ENCODE measurements at regions not wholly inside any gene's neighbourhood (a gene's known extent, or its start where the extent isn't known, plus 50 kb on each side); places are given as distances from the start of the nearest gene placed in this dataset.
"Not testable (repeated sequence)": the region's sequence is repeated elsewhere in the genome, so short reads cannot be mapped to it uniquely, and the experiment has no call there.

GRCh38 chr10:47165711-47166404, 134.1 kb upstream of the GDF10 start:
- H3K4me3 ChIP-seq (ENCODE audit: control insufficient read depth in 2 of 3, extremely low read depth in 1 of 3, insufficient read depth in 2 of 3, low read depth in 1 of 3, low read length in 3 of 3) = peak overlapping the region in 2 of 3 experiments; percentile 25 to 48
- H4K20me1 ChIP-seq (ENCODE audit: control insufficient read depth, extremely low read depth, insufficient read depth, low read length) = no peaks in the 10 kb centered on the region
- TF ChIP-seq CTCF (optimal IDR thresholded peaks at IDR 0.05 in 1 of 3, IDR thresholded peaks at IDR 0.05 in 1 of 3, conservative IDR thresholded peaks at IDR 0.05 in 1 of 3; ENCODE audit: extremely low read depth in 1 of 3, insufficient read depth in 2 of 3, low read length in 3 of 3) = no peak
- TF ChIP-seq EZH2 (IDR thresholded peaks at IDR 0.05; ENCODE audit: low read length) = no peak
- H3K9me3 ChIP-seq (ENCODE audit: control insufficient read depth, low read depth, low read length) = no peaks in the 10 kb centered on the region
- H3K4me1 ChIP-seq (ENCODE audit: control insufficient read depth, extremely low read depth, insufficient read depth, low read length) = peaks cover 31% of the 10 kb centered on the region
- no peaks in the 10 kb centered on the region for H3K36me3 ChIP-seq (ENCODE audit: control insufficient read depth in 2 of 2, extremely low read depth in 1 of 2, insufficient read depth in 2 of 2, low read length in 2 of 2)
- H3K9me1 ChIP-seq (ENCODE audit: control insufficient read depth, extremely low read depth, insufficient read depth, low read length) = no peaks in the 10 kb centered on the region
- peak overlapping the region; percentile 83 for H2AFZ ChIP-seq (ENCODE audit: control insufficient read depth, low read length)
- DNase-seq (ENCODE audit: low read depth, low spot score) (no peak), FAIRE-seq (no peak)
- dilution Hi-C loops (cut with MboI; ENCODE audit: extremely low pct_ligation_motif_present, low sequenced_read_pairs) = no loop called here
- H3K27ac ChIP-seq (ENCODE audit: control insufficient read depth, insufficient read depth, low read length) = peak overlapping the region; percentile 22
- H3K4me2 ChIP-seq (ENCODE audit: control insufficient read depth, extremely low read depth, insufficient read depth, low read depth, low read length) = peak overlapping the region; percentile 80
- H3K79me2 ChIP-seq (ENCODE audit: control insufficient read depth, insufficient read depth, low read length) = no peaks in the 10 kb centered on the region
- H3K9ac ChIP-seq (ENCODE audit: control insufficient read depth, extremely low read depth, insufficient read depth, low read length) = peak overlapping the region; percentile 60
- no peaks in the 10 kb centered on the region for H3K27me3 ChIP-seq (ENCODE audit: control insufficient read depth, extremely low read depth, insufficient read depth, low read length)

GRCh38 chr10:47166405-47166777, 133.6 kb upstream of the GDF10 start:
- H4K20me1 ChIP-seq (ENCODE audit: control insufficient read depth, extremely low read depth, insufficient read depth, low read length) = no peaks in the 10 kb centered on the region
- no peaks in the 10 kb centered on the region for H3K79me2 ChIP-seq (ENCODE audit: control insufficient read depth, insufficient read depth, low read length)
- TF ChIP-seq EZH2 (IDR thresholded peaks at IDR 0.05; ENCODE audit: low read length) = no peak
- TF ChIP-seq CTCF (optimal IDR thresholded peaks at IDR 0.05 in 1 of 3, IDR thresholded peaks at IDR 0.05 in 1 of 3, conservative IDR thresholded peaks at IDR 0.05 in 1 of 3; ENCODE audit: extremely low read depth in 1 of 3, insufficient read depth in 2 of 3, low read length in 3 of 3) = no peak
- no peak overlapping the region for H3K4me3 ChIP-seq (ENCODE audit: control insufficient read depth in 2 of 3, extremely low read depth in 1 of 3, insufficient read depth in 2 of 3, low read depth in 1 of 3, low read length in 3 of 3)
- H3K4me1 ChIP-seq (ENCODE audit: control insufficient read depth, extremely low read depth, insufficient read depth, low read length) = peaks cover 31% of the 10 kb centered on the region
- FAIRE-seq = no peak
- dilution Hi-C loops (cut with MboI; ENCODE audit: extremely low pct_ligation_motif_present, low sequenced_read_pairs) = no loop called here
- DNase-seq (ENCODE audit: low read depth, low spot score) = no peak
- H3K9ac ChIP-seq (ENCODE audit: control insufficient read depth, extremely low read depth, insufficient read depth, low read length) = no peak overlapping the region
- H2AFZ ChIP-seq (ENCODE audit: control insufficient read depth, low read length) = peak overlapping the region; percentile 83
- peak overlapping the region; percentile 80 for H3K4me2 ChIP-seq (ENCODE audit: control insufficient read depth, extremely low read depth, insufficient read depth, low read depth, low read length)
- H3K36me3 ChIP-seq (ENCODE audit: control insufficient read depth in 2 of 2, extremely low read depth in 1 of 2, insufficient read depth in 2 of 2, low read length in 2 of 2) = no peaks in the 10 kb centered on the region
- no peaks in the 10 kb centered on the region for H3K9me3 ChIP-seq (ENCODE audit: control insufficient read depth, low read depth, low read length)
- no peaks in the 10 kb centered on the region for H3K27me3 ChIP-seq (ENCODE audit: control insufficient read depth, extremely low read depth, insufficient read depth, low read length)
- no peaks in the 10 kb centered on the region for H3K9me1 ChIP-seq (ENCODE audit: control insufficient read depth, extremely low read depth, insufficient read depth, low read length)
- H3K27ac ChIP-seq (ENCODE audit: control insufficient read depth, insufficient read depth, low read length) = peak overlapping the region; percentile 22

GRCh38 chr10:47166808-47167581, 133.0 kb upstream of the GDF10 start:
- H3K27me3 ChIP-seq (ENCODE audit: control insufficient read depth, extremely low read depth, insufficient read depth, low read length); H2AFZ ChIP-seq (ENCODE audit: control insufficient read depth, low read length); H3K79me2 ChIP-seq (ENCODE audit: control insufficient read depth, insufficient read depth, low read length); H4K20me1 ChIP-seq (ENCODE audit: control insufficient read depth, extremely low read depth, insufficient read depth, low read length); H3K9me3 ChIP-seq (ENCODE audit: control insufficient read depth, low read depth, low read length); H3K9ac ChIP-seq (ENCODE audit: control insufficient read depth, extremely low read depth, insufficient read depth, low read length); FAIRE-seq; H3K36me3 ChIP-seq (ENCODE audit: control insufficient read depth in 2 of 2, extremely low read depth in 1 of 2, insufficient read depth in 2 of 2, low read length in 2 of 2); dilution Hi-C loops (cut with MboI; ENCODE audit: extremely low pct_ligation_motif_present, low sequenced_read_pairs); H3K9me1 ChIP-seq (ENCODE audit: control insufficient read depth, extremely low read depth, insufficient read depth, low read length); H3K4me3 ChIP-seq (ENCODE audit: control insufficient read depth in 2 of 3, extremely low read depth in 1 of 3, insufficient read depth in 2 of 3, low read depth in 1 of 3, low read length in 3 of 3); DNase-seq (ENCODE audit: low read depth, low spot score): not testable (repeated sequence)
- Histone ChIP-seq H3K4me1 (ENCODE audit: control insufficient read depth, extremely low read depth, insufficient read depth, low read length) (peaks cover 31% of the 10 kb centered on the region), H3K27ac (ENCODE audit: control insufficient read depth, insufficient read depth, low read length) (peak overlapping the region; percentile 22), H3K4me2 (ENCODE audit: control insufficient read depth, extremely low read depth, insufficient read depth, low read depth, low read length) (peak overlapping the region; percentile 54)
